ENCODE measurements at regions not wholly inside any gene's neighbourhood (a gene's known extent, or its start where the extent isn't known, plus 50 kb on each side); places are given as distances from the start of the nearest gene placed in this dataset.

DNA sequence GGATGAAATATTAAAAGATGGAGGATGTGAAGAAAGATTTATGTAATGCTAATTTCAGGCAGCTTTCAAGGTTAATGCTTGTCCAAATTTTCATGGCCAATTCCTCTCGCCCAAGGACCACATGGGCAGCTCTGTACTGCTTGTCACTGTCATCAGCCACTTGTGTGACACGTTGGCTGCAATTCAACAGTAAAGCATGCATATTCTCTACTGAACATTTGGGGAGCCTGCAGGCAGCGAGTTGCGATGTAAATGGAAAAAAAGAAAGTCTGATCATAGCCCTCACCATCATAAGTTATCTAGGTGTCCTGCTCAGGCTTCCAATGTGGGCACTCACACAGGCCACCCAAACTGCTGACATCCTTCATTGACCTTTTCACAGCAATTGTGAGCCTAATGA is 1026.8 kb upstream of the NR2F2 start:
- TF ChIP-seq SNAI2 (CRISPR knock-in tag; IDR thresholded peaks at IDR 0.05) (no peak), PATZ1 (CRISPR knock-in tag; IDR thresholded peaks at IDR 0.05; ENCODE audit: borderline replicate concordance) (no peak), ZFP3 (CRISPR knock-in tag; IDR thresholded peaks at IDR 0.05) (no peak), CSRNP3 (CRISPR knock-in tag; IDR thresholded peaks at IDR 0.05) (no peak), CREB5 (CRISPR knock-in tag; IDR thresholded peaks at IDR 0.05; ENCODE audit: low read depth) (no peak), GLIS3 (CRISPR knock-in tag; IDR thresholded peaks at IDR 0.05) (no peak), TCF4 (CRISPR knock-in tag; IDR thresholded peaks at IDR 0.05; ENCODE audit: borderline replicate concordance) (no peak), ZNF565 (CRISPR knock-in tag; conservative IDR thresholded peaks at IDR 0.05; ENCODE audit: low read depth) (no peak), PPARA (CRISPR knock-in tag; IDR thresholded peaks at IDR 0.05; ENCODE audit: borderline replicate concordance) (no peak), TSHZ2 (CRISPR knock-in tag; IDR thresholded peaks at IDR 0.05) (no peak), ZNF8 (CRISPR knock-in tag; IDR thresholded peaks at IDR 0.05) (no peak), BACH2 (CRISPR knock-in tag; IDR thresholded peaks at IDR 0.05; ENCODE audit: borderline replicate concordance) (no peak), ISL1 (CRISPR knock-in tag; IDR thresholded peaks at IDR 0.05) (no peak), ARNTL (CRISPR knock-in tag; IDR thresholded peaks at IDR 0.05; ENCODE audit: borderline replicate concordance, low read depth) (no peak), RARB (CRISPR knock-in tag; IDR thresholded peaks at IDR 0.05) (no peak), ZNF70 (CRISPR knock-in tag; IDR thresholded peaks at IDR 0.05) (no peak), TOX (CRISPR knock-in tag; IDR thresholded peaks at IDR 0.05; ENCODE audit: borderline replicate concordance) (no peak), CSDC2 (CRISPR knock-in tag; IDR thresholded peaks at IDR 0.05) (no peak), OSR1 (CRISPR knock-in tag; IDR thresholded peaks at IDR 0.05) (no peak), POU6F1 (CRISPR knock-in tag; IDR thresholded peaks at IDR 0.05; ENCODE audit: borderline replicate concordance, low read depth) (no peak)
- no peak for ATAC-seq

DNA sequence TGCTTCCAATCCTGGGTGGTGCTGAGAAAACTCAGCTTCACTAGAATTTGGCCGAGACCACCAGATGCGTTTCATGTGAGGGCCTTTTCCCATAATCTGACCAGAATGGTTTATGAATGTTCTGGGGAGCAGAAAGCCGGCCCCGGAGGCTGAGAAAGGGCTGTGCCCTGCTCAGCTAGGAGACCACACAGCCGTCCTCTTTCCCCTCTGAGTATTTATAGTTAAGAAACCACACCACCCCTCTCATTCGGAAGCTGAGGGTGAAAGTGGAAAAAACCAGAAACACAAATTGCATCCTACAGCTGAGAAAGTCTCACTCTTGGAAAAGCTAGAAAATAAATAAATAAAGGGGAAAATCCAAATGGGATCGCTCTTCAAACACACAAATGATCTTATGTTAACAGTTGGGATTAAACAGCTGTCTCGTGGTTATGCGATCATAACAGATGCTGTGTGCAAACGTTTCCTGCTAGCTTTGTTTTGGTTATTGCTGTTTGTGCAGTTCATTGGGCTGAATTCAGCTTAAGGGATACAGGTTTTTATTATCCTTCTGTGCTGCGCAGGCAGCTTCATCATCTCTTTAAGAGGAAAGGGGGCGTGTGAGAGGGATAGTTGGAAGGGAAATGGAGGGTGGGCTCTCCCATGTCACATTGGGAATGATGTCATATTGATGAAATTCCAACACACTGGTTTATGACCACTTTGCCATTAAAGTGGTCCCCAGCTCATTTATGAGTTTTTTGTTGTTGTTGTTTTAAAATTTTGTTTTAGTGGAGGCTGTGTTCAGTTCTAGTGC is 1026.2 kb upstream of the NR2F2 start:
- ATAC-seq = no peak
- TF ChIP-seq POU6F1 (CRISPR knock-in tag; IDR thresholded peaks at IDR 0.05; ENCODE audit: borderline replicate concordance, low read depth) (no peak), ZNF8 (CRISPR knock-in tag; IDR thresholded peaks at IDR 0.05) (no peak), ZC3H10 (CRISPR knock-in tag; IDR thresholded peaks at IDR 0.05) (no peak)

Measured in SK-N-SH treated with all-trans-retinoic acid at 6 μM for 48 hours (cell line).